Adrenal gland (tissue), 9 donors: ENCODE measurements at regions not wholly inside any gene's neighbourhood (a gene's known extent, or its start where the extent isn't known, plus 50 kb on each side); places are given as distances from the start of the nearest gene placed in this dataset.
"Not testable (repeated sequence)": the region's sequence is repeated elsewhere in the genome, so short reads cannot be mapped to it uniquely, and the experiment has no call there.

Experiments
- DNase-seq, 7 donors: peaks; one replicate each; pipeline ENCODE4 v3.0.0-alpha.2; 2019 to 2020
- H3K27ac ChIP-seq, 5 donors: fragments of 200-600 bp; sonication (generic) in 4 of 5; 1 replicate in 3 of 5; 2 replicates in 2 of 5; pipeline versions ENCODE4 v1.5.1 to v1.8.0; 2016 to 2020; ENCODE audit warnings: mild to moderate bottlenecking in 1 of 5
- H3K27me3 ChIP-seq: fragments of 200-600 bp; 2 replicates; pipeline ENCODE4 v1.8.0; 2021
- H3K36me3 ChIP-seq, 2 donors: fragments of 200-600 bp; replicated peaks in 1 of 2; 1 replicate in 1 of 2; 2 replicates in 1 of 2; pipeline versions ENCODE4 v1.5.1 to v1.8.0; 2018 to 2022
- H3K4me1 ChIP-seq, 2 donors: fragments of 200-600 bp; replicated peaks in 1 of 2; 1 replicate in 1 of 2; 2 replicates in 1 of 2; pipeline versions ENCODE4 v1.5.1 to v1.8.0; 2018 to 2021
- H3K4me3 ChIP-seq, 4 donors: fragments of 200-600 bp; sonication (generic) in 3 of 4; one replicate each; pipeline ENCODE4 v1.5.1; 2016 to 2018
- H3K9me3 ChIP-seq, 3 donors: fragments of 200-600 bp; sonication (generic) in 1 of 3; replicated peaks in 1 of 3; 1 replicate in 2 of 3; 2 replicates in 1 of 3; pipeline versions ENCODE4 v1.5.1 to v1.8.0; 2016 to 2021
- WGBS, 4 donors: extraction: QIAGEN DNeasy Blood & Tissue Kit in 2 of 4; methylation state at CpG; one replicate each; pipeline versions ENCODE4 v1.1.5 to v1.1.7; 2013 to 2017; 5-methylcytosine and 5-hydroxymethylcytosine counted together
- intact Hi-C, 2 donors: fragments of 100-400 bp; cut with DNase I; formaldehyde crosslinking; loops; one replicate each; pipeline versions ENCODE4 v1.14.1 to v1.15.0; 2022 to 2023
- TF ChIP-seq, protein P1 (sequence below), 6 experiments: fragments of 450-650 bp in 4 of 6; fragments of 200-600 bp in 2 of 6; sonication (generic) in 1 of 6; IDR thresholded peaks; 1 replicate in 5 of 6; 2 replicates in 1 of 6; pipeline versions ENCODE4 v1.5.1 to v1.8.0; 2016 to 2021; ENCODE audit warnings: antibody characterized with exemption in 6 of 6, mild to moderate bottlenecking in 2 of 6, moderate library complexity in 1 of 6
- donor health status: healthy with polysubstance abuse.
- donor health status: Bipolar disorder and iron deficiency.
- donor health status: DM: yes; HTN: yes; CAD: no.
- donor health status: DM: no; HTN: no; CAD: no.
- donor health status: DM: no; HTN: no; CAD: no.

DNA sequence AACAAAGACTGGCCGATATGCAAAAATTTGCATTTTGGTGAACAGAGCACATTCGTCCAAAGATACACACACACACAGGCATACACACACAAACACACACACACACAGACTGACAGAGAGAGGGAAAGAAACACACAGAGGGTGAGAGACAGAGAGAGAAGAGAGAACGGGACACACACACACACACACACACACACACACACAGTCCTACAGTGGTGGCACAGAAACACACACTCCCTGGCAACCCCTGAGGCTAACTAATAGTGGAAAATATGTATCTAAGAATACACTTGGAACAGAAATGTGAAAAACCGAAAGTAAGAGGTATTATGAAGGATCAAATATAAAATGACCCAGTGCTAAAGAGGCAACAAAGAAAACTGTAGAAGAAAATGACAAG is 919.9 kb upstream of the DEFB115 start:
- H3K27ac ChIP-seq, H3K4me1 ChIP-seq, DNase-seq, H3K9me3 ChIP-seq, intact Hi-C loops, H3K36me3 ChIP-seq, H3K27me3 ChIP-seq, H3K4me3 ChIP-seq: not testable (repeated sequence)
- 54 to 70% (median 67%) methylated on average over 4 of the region's 4 CpGs for WGBS, 4 donors

DNA sequence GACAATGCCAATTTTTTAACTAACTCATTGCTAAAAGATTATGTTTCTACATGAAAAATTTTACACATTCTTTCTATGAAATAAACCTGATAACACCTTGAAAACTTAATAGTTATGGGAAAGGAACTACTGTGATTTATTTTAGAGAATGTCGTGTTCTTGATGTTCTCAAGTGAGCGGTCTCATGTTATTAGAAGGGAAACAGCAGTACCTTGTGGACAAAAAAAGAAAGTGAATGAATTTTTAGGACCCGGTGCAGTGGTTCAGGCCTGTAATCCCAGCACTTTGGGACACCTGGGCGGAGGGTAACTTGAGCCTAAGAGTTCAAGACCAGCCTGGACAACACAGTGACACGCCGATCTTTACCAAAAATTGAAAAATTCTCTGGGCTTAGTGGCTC is 908.5 kb upstream of the DEFB115 start:
- H3K4me3 ChIP-seq, DNase-seq, H3K27ac ChIP-seq, intact Hi-C loops, H3K27me3 ChIP-seq, H3K36me3 ChIP-seq, H3K9me3 ChIP-seq, H3K4me1 ChIP-seq: not testable (repeated sequence)
- WGBS, 4 donors = 49 to 66% (median 52%) methylated on average over 6 of the region's 6 CpGs
- TF ChIP-seq, protein P1, sequence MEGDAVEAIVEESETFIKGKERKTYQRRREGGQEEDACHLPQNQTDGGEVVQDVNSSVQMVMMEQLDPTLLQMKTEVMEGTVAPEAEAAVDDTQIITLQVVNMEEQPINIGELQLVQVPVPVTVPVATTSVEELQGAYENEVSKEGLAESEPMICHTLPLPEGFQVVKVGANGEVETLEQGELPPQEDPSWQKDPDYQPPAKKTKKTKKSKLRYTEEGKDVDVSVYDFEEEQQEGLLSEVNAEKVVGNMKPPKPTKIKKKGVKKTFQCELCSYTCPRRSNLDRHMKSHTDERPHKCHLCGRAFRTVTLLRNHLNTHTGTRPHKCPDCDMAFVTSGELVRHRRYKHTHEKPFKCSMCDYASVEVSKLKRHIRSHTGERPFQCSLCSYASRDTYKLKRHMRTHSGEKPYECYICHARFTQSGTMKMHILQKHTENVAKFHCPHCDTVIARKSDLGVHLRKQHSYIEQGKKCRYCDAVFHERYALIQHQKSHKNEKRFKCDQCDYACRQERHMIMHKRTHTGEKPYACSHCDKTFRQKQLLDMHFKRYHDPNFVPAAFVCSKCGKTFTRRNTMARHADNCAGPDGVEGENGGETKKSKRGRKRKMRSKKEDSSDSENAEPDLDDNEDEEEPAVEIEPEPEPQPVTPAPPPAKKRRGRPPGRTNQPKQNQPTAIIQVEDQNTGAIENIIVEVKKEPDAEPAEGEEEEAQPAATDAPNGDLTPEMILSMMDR (IDR thresholded peaks at IDR 0.05) = peak in 3 of 6 experiments; percentile 15 to 39 (median 31)

DNA sequence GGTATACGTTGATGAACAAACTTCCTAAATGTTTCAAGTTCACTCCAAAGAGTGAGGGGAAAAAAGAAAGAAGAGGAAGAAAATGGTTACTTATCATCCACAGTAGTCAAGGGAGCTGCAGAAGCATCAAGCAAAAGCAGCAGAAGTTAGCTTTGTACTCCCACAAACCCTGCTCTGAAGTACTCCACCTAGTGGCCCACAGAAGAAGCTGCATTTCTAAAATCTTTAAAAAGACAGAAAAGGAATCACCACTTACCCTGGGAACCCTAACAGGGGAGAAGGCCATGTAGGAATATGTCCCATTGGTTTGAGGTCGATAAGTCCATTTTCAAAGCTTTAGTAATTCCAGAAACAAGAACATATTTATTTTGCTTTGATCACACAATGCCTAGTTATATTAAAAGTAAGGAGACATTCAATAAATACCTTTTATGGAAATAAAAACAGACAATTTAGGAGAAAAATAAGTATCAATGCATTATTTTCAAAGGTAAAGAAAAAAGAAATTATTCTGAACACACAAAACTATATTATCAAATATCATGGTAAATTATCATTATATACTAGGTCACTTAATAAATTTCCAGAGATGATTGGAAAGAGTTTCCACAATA is 900.5 kb upstream of the DEFB115 start:
- intact Hi-C loops = not testable (repeated sequence)
- WGBS, 4 donors = 12 to 26% (median 18%) methylated on average over 2 of the region's 2 CpGs

GRCh38 chr20:30361756-30362155 is 895.7 kb upstream of the DEFB115 start:
- H3K36me3 ChIP-seq, H3K27me3 ChIP-seq, intact Hi-C loops, H3K9me3 ChIP-seq, H3K4me3 ChIP-seq, H3K4me1 ChIP-seq, H3K27ac ChIP-seq, DNase-seq: not testable (repeated sequence)
- 73 to 87% (median 78%) methylated on average over 5 to 13 of the region's 13 CpGs for WGBS, 4 donors

More for the DNA sequence above, 900.5 kb upstream of the DEFB115 start:
- not testable (repeated sequence) for H3K9me3 ChIP-seq, H3K4me3 ChIP-seq, DNase-seq, H3K36me3 ChIP-seq, H3K4me1 ChIP-seq, H3K27ac ChIP-seq, H3K27me3 ChIP-seq
- TF ChIP-seq, protein P1 (IDR thresholded peaks at IDR 0.05) = peak; percentile 30 to 67 (median 50)

DNA sequence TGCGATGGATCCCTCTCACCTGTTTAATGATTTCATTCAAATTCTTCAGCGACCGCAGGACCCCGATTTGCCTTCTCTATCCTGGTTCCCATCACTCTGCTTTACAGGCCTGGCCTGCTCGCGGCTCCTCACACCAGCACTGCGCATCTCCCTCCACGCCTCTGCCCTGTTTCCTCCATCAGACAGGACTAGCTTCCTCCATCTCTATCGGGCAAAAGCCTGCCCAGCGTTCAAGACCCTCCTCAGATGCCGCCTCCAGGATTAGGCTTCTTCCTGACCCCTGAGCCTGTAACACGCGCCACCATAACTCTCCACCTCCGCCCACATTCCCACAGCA is 881.1 kb upstream of the DEFB115 start:
- H3K27me3 ChIP-seq, intact Hi-C loops, H3K36me3 ChIP-seq, H3K27ac ChIP-seq, H3K9me3 ChIP-seq, DNase-seq, H3K4me1 ChIP-seq: not testable (repeated sequence)
- peak overlapping the region in 2 of 4 donors; percentile 59 for H3K4me3 ChIP-seq
- WGBS, 4 donors = 66 to 85% (median 77%) methylated on average over 14 of the region's 14 CpGs
